ENCODE measurements at regions not wholly inside any gene's neighbourhood (a gene's known extent, or its start where the extent isn't known, plus 50 kb on each side); places are given as distances from the start of the nearest gene placed in this dataset.

- Mint-ChIP-seq H3K27ac (no peak overlapping the region), H3K27me3 (no peaks in the 10 kb centered on the region), H3K4me1 (ENCODE audit: low read depth) (no peaks in the 10 kb centered on the region), H3K36me3 (ENCODE audit: low read depth) (no peaks in the 10 kb centered on the region), H3K4me3 (no peak overlapping the region), H3K9me3 (no peaks in the 10 kb centered on the region)
- Histone ChIP-seq H3K9me3 (ENCODE audit: control insufficient read depth in 1 of 2, insufficient read depth in 1 of 2, low read length in 2 of 2) (no peaks in the 10 kb centered on the region), H3K36me3 (ENCODE audit: insufficient read depth, low read length) (no peaks in the 10 kb centered on the region), H3K27me3 (ENCODE audit: control insufficient read depth in 1 of 2, insufficient read depth in 2 of 2, low read length in 2 of 2) (no peaks in the 10 kb centered on the region), H3K4me1 (ENCODE audit: insufficient read depth, low read length) (no peaks in the 10 kb centered on the region), H3K27ac (ENCODE audit: low read depth in 1 of 2, low read length in 2 of 2) (no peak overlapping the region), H3K4me3 (ENCODE audit: low read length) (no peak overlapping the region)
- ChIA-PET CTCF (no interaction called here), POLR2A (no interaction called here)
- DNase-seq (no peak), ATAC-seq (ENCODE audit: poor library complexity) (no peak)
- TF ChIP-seq CTCF (IDR thresholded peaks at IDR 0.05), result no peak
- intact Hi-C loops (cut with DNase I, micrococcal nuclease), result no loop called here
Observed at GRCh38 chr21:39110431-39110830, 72.8 kb downstream of the PSMG1 start.

DNA sequence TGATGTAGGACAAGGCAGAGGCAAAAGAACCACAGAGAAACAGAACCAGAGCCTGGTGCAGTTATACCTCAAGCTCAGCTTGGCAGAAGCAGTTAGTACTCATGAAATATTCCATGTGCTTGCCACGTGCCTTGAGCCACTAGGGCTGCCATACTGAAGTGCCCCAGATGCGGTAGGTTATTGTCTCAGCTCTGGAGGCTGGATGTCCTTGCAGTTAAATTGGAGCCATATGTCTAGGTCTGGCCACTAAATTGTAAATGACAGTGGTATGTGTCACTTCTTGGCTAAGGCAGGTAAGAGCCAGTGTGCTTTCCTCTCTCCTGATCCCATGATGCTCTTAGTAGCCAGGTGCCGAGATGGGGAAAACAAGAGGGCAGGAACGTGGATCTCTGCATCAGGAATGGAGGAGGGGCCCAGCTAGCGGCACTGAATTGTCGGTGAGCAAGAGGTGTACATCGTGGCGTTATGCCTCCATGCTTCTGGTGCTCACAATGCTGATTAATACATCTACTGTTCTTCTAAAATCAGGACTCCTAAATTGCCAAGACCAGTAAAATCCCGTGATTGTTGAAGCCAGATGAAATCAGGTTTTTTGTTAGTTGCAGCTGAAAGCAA, 73.5 kb downstream of the PSMG1 start:
- H3K9me3 ChIP-seq (ENCODE audit: control insufficient read depth in 1 of 2, insufficient read depth in 1 of 2, low read length in 2 of 2), result no peaks in the 10 kb centered on the region
- no peaks in the 10 kb centered on the region for H3K27me3 ChIP-seq (ENCODE audit: control insufficient read depth in 1 of 2, insufficient read depth in 2 of 2, low read length in 2 of 2)
- H3K27ac ChIP-seq (ENCODE audit: low read depth in 1 of 2, low read length in 2 of 2), result no peak overlapping the region
- Mint-ChIP-seq H3K4me3 (no peak overlapping the region), H3K36me3 (ENCODE audit: low read depth) (no peaks in the 10 kb centered on the region), H3K4me1 (ENCODE audit: low read depth) (no peaks in the 10 kb centered on the region), H3K27me3 (no peaks in the 10 kb centered on the region), H3K9me3 (no peaks in the 10 kb centered on the region), H3K27ac (no peak overlapping the region)
- H3K36me3 ChIP-seq (ENCODE audit: insufficient read depth, low read length), result no peaks in the 10 kb centered on the region
- ChIA-PET CTCF (no interaction called here), POLR2A (no interaction called here)
- intact Hi-C loops (cut with DNase I, micrococcal nuclease), result no loop called here
- no peak overlapping the region for H3K4me3 ChIP-seq (ENCODE audit: low read length)
- DNase-seq (no peak), ATAC-seq (ENCODE audit: poor library complexity) (no peak)
- no peaks in the 10 kb centered on the region for H3K4me1 ChIP-seq (ENCODE audit: insufficient read depth, low read length)
- TF ChIP-seq CTCF (IDR thresholded peaks at IDR 0.05), result no peak

- H3K4me1 Mint-ChIP-seq (ENCODE audit: low read depth), result no peaks in the 10 kb centered on the region
- POLR2A ChIA-PET, result no interaction called here
- intact Hi-C loops (cut with DNase I, micrococcal nuclease), result no loop called here
Observed at GRCh38 chr21:39109163-39109530, 74.1 kb downstream of the PSMG1 start.

More at GRCh38 chr21:39109163-39109530, 74.1 kb downstream of the PSMG1 start:
- no peaks in the 10 kb centered on the region for H3K9me3 ChIP-seq (ENCODE audit: control insufficient read depth in 1 of 2, insufficient read depth in 1 of 2, low read length in 2 of 2)
- no peak for DNase-seq
- Mint-ChIP-seq H3K36me3 (ENCODE audit: low read depth) (no peaks in the 10 kb centered on the region), H3K27ac (no peak overlapping the region), H3K27me3 (no peaks in the 10 kb centered on the region), H3K4me3 (no peak overlapping the region), H3K9me3 (no peaks in the 10 kb centered on the region)
- H3K27me3 ChIP-seq (ENCODE audit: control insufficient read depth in 1 of 2, insufficient read depth in 2 of 2, low read length in 2 of 2), result no peaks in the 10 kb centered on the region
- H3K27ac ChIP-seq (ENCODE audit: low read depth in 1 of 2, low read length in 2 of 2), result no peak overlapping the region
- no peaks in the 10 kb centered on the region for H3K36me3 ChIP-seq (ENCODE audit: insufficient read depth, low read length)
- H3K4me3 ChIP-seq (ENCODE audit: low read length), result no peak overlapping the region
- CTCF ChIA-PET, result no interaction called here
- no peaks in the 10 kb centered on the region for H3K4me1 ChIP-seq (ENCODE audit: insufficient read depth, low read length)
- no peak for TF ChIP-seq CTCF (IDR thresholded peaks at IDR 0.05)
- ATAC-seq (ENCODE audit: poor library complexity), result no peak

Measured in CD4-positive, alpha-beta T cell (primary cell).